ENCODE measurements at regions not wholly inside any gene's neighbourhood (a gene's known extent, or its start where the extent isn't known, plus 50 kb on each side); places are given as distances from the start of the nearest gene placed in this dataset.

GRCh38 chrX:45385757-45386156 is 185.1 kb upstream of the DIPK2B start:
- no peak for TF ChIP-seq CTCF (IDR thresholded peaks at IDR 0.05)
- TF ChIP-seq, protein P1, sequence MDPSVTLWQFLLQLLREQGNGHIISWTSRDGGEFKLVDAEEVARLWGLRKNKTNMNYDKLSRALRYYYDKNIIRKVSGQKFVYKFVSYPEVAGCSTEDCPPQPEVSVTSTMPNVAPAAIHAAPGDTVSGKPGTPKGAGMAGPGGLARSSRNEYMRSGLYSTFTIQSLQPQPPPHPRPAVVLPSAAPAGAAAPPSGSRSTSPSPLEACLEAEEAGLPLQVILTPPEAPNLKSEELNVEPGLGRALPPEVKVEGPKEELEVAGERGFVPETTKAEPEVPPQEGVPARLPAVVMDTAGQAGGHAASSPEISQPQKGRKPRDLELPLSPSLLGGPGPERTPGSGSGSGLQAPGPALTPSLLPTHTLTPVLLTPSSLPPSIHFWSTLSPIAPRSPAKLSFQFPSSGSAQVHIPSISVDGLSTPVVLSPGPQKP (IDR thresholded peaks at IDR 0.05; ENCODE audit: low read depth, low read length): no peak
- TF ChIP-seq, protein P2, sequence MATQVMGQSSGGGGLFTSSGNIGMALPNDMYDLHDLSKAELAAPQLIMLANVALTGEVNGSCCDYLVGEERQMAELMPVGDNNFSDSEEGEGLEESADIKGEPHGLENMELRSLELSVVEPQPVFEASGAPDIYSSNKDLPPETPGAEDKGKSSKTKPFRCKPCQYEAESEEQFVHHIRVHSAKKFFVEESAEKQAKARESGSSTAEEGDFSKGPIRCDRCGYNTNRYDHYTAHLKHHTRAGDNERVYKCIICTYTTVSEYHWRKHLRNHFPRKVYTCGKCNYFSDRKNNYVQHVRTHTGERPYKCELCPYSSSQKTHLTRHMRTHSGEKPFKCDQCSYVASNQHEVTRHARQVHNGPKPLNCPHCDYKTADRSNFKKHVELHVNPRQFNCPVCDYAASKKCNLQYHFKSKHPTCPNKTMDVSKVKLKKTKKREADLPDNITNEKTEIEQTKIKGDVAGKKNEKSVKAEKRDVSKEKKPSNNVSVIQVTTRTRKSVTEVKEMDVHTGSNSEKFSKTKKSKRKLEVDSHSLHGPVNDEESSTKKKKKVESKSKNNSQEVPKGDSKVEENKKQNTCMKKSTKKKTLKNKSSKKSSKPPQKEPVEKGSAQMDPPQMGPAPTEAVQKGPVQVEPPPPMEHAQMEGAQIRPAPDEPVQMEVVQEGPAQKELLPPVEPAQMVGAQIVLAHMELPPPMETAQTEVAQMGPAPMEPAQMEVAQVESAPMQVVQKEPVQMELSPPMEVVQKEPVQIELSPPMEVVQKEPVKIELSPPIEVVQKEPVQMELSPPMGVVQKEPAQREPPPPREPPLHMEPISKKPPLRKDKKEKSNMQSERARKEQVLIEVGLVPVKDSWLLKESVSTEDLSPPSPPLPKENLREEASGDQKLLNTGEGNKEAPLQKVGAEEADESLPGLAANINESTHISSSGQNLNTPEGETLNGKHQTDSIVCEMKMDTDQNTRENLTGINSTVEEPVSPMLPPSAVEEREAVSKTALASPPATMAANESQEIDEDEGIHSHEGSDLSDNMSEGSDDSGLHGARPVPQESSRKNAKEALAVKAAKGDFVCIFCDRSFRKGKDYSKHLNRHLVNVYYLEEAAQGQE (IDR thresholded peaks at IDR 0.05): no peak
- TF ChIP-seq MAX (IDR thresholded peaks at IDR 0.05): no peak
- TF ChIP-seq CHD2 (IDR thresholded peaks at IDR 0.05; ENCODE audit: low read length, partially characterized antibody): no peak
- TF ChIP-seq RAD21 (conservative IDR thresholded peaks at IDR 0.05 in 1 of 2, IDR thresholded peaks at IDR 0.05 in 1 of 2): no peak
- TF ChIP-seq, protein P3, sequence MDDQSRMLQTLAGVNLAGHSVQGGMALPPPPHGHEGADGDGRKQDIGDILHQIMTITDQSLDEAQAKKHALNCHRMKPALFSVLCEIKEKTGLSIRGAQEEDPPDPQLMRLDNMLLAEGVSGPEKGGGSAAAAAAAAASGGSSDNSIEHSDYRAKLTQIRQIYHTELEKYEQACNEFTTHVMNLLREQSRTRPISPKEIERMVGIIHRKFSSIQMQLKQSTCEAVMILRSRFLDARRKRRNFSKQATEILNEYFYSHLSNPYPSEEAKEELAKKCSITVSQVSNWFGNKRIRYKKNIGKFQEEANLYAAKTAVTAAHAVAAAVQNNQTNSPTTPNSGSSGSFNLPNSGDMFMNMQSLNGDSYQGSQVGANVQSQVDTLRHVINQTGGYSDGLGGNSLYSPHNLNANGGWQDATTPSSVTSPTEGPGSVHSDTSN (IDR thresholded peaks at IDR 0.05): no peak
- TF ChIP-seq POLR2AphosphoS2 (conservative IDR thresholded peaks at IDR 0.05; ENCODE audit: low read length): no peak
- no peak for TF ChIP-seq POLR2A (IDR thresholded peaks at IDR 0.05; ENCODE audit: low read length)
- no peak for TF ChIP-seq MYC (IDR thresholded peaks at IDR 0.05; ENCODE audit: borderline replicate concordance, low read length)
- TF ChIP-seq RNF2 (IDR thresholded peaks at IDR 0.05; ENCODE audit: borderline replicate concordance, low read depth): no peak
- no peak for TF ChIP-seq EP300 (IDR thresholded peaks at IDR 0.05)
- TF ChIP-seq JUNB (IDR thresholded peaks at IDR 0.05): no peak
- no peak for TF ChIP-seq RFX5 (IDR thresholded peaks at IDR 0.05)
